Lung (tissue), 11 donors: ENCODE measurements at regions not wholly inside any gene's neighbourhood (a gene's known extent, or its start where the extent isn't known, plus 50 kb on each side); places are given as distances from the start of the nearest gene placed in this dataset.

Experiments
- ATAC-seq: fragments of 200-7000 bp; cut with Tn5 transposase; one replicate; pipeline ENCODE4 v1.9.1; 2020; ENCODE audit warnings: moderate number of reproducible peaks; ENCODE audit not compliant: insufficient read depth, low FRiP score
- DNase-seq, 3 donors: peaks; one replicate each; pipeline ENCODE4 v3.0.0-alpha.2; 2013 to 2017
- H3K27ac ChIP-seq, 2 donors: one replicate each; pipeline ENCODE4 v1.5.1; 2013; ENCODE audit warnings: mild to moderate bottlenecking in 2 of 2, moderate library complexity in 2 of 2, control low read depth in 1 of 2, inconsistent platforms in 1 of 2, low read depth in 1 of 2, low read length in 1 of 2
- H3K27me3 ChIP-seq, 3 donors: one replicate each; pipeline ENCODE4 v1.5.1; 2013; ENCODE audit warnings: low read length in 2 of 3; ENCODE audit not compliant: control insufficient read depth in 3 of 3, insufficient read depth in 3 of 3
- H3K36me3 ChIP-seq, 4 donors: one replicate each; pipeline ENCODE4 v1.5.1; 2013; ENCODE audit warnings: low read length in 4 of 4, mild to moderate bottlenecking in 1 of 4, moderate library complexity in 1 of 4; ENCODE audit not compliant: control insufficient read depth in 4 of 4, insufficient read depth in 4 of 4
- H3K4me1 ChIP-seq, 5 donors: one replicate each; pipeline ENCODE4 v1.5.1; 2013; ENCODE audit warnings: low read length in 5 of 5, mild to moderate bottlenecking in 2 of 5, moderate library complexity in 1 of 5; ENCODE audit not compliant: control insufficient read depth in 5 of 5, insufficient read depth in 5 of 5
- H3K4me3 ChIP-seq: one replicate; pipeline ENCODE4 v1.5.1; 2013; ENCODE audit warnings: mild to moderate bottlenecking, control low read depth, moderate library complexity
- H3K9ac ChIP-seq, 2 donors: one replicate each; pipeline ENCODE4 v1.5.1; 2013; ENCODE audit warnings: low read length in 2 of 2, control low read depth in 1 of 2; ENCODE audit not compliant: insufficient read depth in 1 of 2
- H3K9me3 ChIP-seq, 4 donors: one replicate each; pipeline ENCODE4 v1.5.1; 2013; ENCODE audit warnings: low read length in 3 of 4, mild to moderate bottlenecking in 1 of 4, moderate library complexity in 1 of 4; ENCODE audit not compliant: control insufficient read depth in 4 of 4, insufficient read depth in 3 of 4
- WGBS, 2 donors: extraction: QIAGEN DNeasy Blood & Tissue Kit; methylation state at CpG; one replicate each; pipeline ENCODE4 v1.1.7; 2013; 5-methylcytosine and 5-hydroxymethylcytosine counted together
- TF ChIP-seq, protein P1 (sequence below): IDR thresholded peaks from 2 replicates; pipeline ENCODE4 v1.5.1; 2012; ENCODE audit warnings: mild to moderate bottlenecking; ENCODE audit errors: control extremely low read depth, extremely low read depth
- donor health status: control.
- donor health status: control.
- donor health status: Bipolar disorder and iron deficiency.
- donor health status: healthy.
- donor health status: DM: yes; HTN: yes; CAD: no.

- no peak for ATAC-seq
- TF ChIP-seq, protein P1, sequence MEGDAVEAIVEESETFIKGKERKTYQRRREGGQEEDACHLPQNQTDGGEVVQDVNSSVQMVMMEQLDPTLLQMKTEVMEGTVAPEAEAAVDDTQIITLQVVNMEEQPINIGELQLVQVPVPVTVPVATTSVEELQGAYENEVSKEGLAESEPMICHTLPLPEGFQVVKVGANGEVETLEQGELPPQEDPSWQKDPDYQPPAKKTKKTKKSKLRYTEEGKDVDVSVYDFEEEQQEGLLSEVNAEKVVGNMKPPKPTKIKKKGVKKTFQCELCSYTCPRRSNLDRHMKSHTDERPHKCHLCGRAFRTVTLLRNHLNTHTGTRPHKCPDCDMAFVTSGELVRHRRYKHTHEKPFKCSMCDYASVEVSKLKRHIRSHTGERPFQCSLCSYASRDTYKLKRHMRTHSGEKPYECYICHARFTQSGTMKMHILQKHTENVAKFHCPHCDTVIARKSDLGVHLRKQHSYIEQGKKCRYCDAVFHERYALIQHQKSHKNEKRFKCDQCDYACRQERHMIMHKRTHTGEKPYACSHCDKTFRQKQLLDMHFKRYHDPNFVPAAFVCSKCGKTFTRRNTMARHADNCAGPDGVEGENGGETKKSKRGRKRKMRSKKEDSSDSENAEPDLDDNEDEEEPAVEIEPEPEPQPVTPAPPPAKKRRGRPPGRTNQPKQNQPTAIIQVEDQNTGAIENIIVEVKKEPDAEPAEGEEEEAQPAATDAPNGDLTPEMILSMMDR, result no peak
- H3K27ac ChIP-seq, result no peak overlapping the region
- DNase-seq, result no peak
- H3K36me3 ChIP-seq, result no peaks in the 10 kb centered on the region
- 97 to 98% methylated on average over 8 of the region's 8 CpGs for WGBS, 2 donors
- peaks cover 0 to 2% (median 0%) of the 10 kb centered on the region in 4 donors for H3K9me3 ChIP-seq
- H3K4me3 ChIP-seq, result no peak overlapping the region
- H3K27me3 ChIP-seq, result no peaks in the 10 kb centered on the region
- H3K4me1 ChIP-seq, result peaks cover 0 to 17% (median 8%) of the 10 kb centered on the region in 5 donors
- no peak overlapping the region for H3K9ac ChIP-seq
Observed at GRCh38 chr5:142225141-142225540, 99.7 kb downstream of the SPRY4 start.

- H3K27ac ChIP-seq, result no peak overlapping the region
- no peaks in the 10 kb centered on the region for H3K27me3 ChIP-seq
- no peak overlapping the region for H3K4me3 ChIP-seq
- no peaks in the 10 kb centered on the region for H3K36me3 ChIP-seq
- ATAC-seq, result no peak
- H3K9ac ChIP-seq, result no peak overlapping the region
- no peak for DNase-seq
- peaks cover 0 to 2% (median 0%) of the 10 kb centered on the region in 4 donors for H3K9me3 ChIP-seq
- peaks cover 0 to 17% (median 8%) of the 10 kb centered on the region in 5 donors for H3K4me1 ChIP-seq
- 62 to 85% methylated on average over 12 of the region's 12 CpGs for WGBS, 2 donors
- TF ChIP-seq, protein P1, result no peak
Observed at GRCh38 chr5:142222866-142223558, 101.8 kb downstream of the SPRY4 start.

DNA sequence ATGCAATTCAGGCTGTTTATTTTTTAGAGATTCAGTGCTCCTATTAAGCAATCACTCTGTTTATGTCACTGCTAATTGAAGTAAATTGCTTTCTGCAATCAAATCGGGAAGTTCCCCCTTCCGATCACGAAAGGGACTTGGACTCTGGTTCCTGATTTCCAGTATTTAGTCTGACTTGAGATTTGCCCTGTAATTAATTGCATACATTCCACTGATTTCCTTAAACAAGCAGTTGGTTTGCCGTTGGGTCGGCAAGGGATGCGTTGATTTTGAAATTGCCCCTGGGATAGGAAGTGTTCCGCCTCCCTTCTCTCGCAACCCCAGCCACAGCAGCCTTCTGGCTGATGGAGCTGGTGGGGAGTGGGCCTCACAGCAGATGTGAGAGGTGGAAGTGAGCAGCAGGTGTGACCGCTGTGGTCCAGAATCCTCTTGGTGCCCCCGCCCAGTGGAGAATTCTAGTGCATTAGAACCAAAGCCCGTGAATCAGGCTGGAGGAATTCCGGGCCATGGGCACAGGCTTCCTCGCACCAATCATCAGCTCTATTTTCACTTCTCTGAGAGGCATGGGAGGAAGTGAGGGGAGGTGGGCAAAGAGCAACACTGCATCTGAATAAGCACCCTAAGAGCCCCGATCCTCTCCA is 102.5 kb downstream of the SPRY4 start:
- Histone ChIP-seq H3K27ac (peak overlapping the region in 1 of 2 donors; percentile 7), H3K36me3 (no peaks in the 10 kb centered on the region), H3K9me3 (peaks cover 0 to 2% (median 0%) of the 10 kb centered on the region in 4 donors), H3K4me1 (peaks cover 0 to 17% (median 8%) of the 10 kb centered on the region in 5 donors), H3K27me3 (no peaks in the 10 kb centered on the region), H3K4me3 (no peak overlapping the region), H3K9ac (no peak overlapping the region)
- no peak for ATAC-seq
- 16 to 57% methylated on average over 14 of the region's 14 CpGs for WGBS, 2 donors
- no peak for DNase-seq
- TF ChIP-seq, protein P1, result no peak
